Glutamatergic neuron (in vitro differentiated cells): ENCODE measurements at regions not wholly inside any gene's neighbourhood (a gene's known extent, or its start where the extent isn't known, plus 50 kb on each side); places are given as distances from the start of the nearest gene placed in this dataset.

Experiments
- DNase-seq: peaks from one replicate; pipeline ENCODE4 v3.0.0; 2022
- H3K27ac Mint-ChIP-seq: one replicate; pipeline ENCODE4 v1.8.0; 2020; ENCODE audit warnings: mild to moderate bottlenecking, mixed read lengths, inconsistent platforms; ENCODE audit not compliant: unreplicated experiment
- H3K27me3 Mint-ChIP-seq: one replicate; pipeline ENCODE4 v1.8.0; 2020; ENCODE audit warnings: mild to moderate bottlenecking, moderate library complexity, mixed read lengths, inconsistent platforms; ENCODE audit not compliant: unreplicated experiment
- H3K36me3 Mint-ChIP-seq: one replicate; pipeline ENCODE4 v1.8.0; 2020; ENCODE audit warnings: mild to moderate bottlenecking, mixed read lengths, inconsistent platforms; ENCODE audit not compliant: unreplicated experiment
- H3K4me1 Mint-ChIP-seq: one replicate; pipeline ENCODE4 v1.8.0; 2020; ENCODE audit warnings: mild to moderate bottlenecking, low read depth, mixed read lengths, inconsistent platforms; ENCODE audit not compliant: unreplicated experiment
- H3K4me3 Mint-ChIP-seq: one replicate; pipeline ENCODE4 v1.8.0; 2020; ENCODE audit warnings: mild to moderate bottlenecking, mixed read lengths, inconsistent platforms; ENCODE audit not compliant: unreplicated experiment
- H3K9me3 Mint-ChIP-seq: one replicate; pipeline ENCODE4 v1.8.0; 2020; ENCODE audit warnings: mild to moderate bottlenecking, moderate library complexity, mixed read lengths, inconsistent platforms; ENCODE audit not compliant: unreplicated experiment
- TF ChIP-seq, protein P1 (sequence below): fragments of 200-600 bp; sonication (generic); IDR thresholded peaks from one replicate; pipeline ENCODE4 v1.5.0; 2021; ENCODE audit not compliant: partially characterized antibody, unreplicated experiment

DNA sequence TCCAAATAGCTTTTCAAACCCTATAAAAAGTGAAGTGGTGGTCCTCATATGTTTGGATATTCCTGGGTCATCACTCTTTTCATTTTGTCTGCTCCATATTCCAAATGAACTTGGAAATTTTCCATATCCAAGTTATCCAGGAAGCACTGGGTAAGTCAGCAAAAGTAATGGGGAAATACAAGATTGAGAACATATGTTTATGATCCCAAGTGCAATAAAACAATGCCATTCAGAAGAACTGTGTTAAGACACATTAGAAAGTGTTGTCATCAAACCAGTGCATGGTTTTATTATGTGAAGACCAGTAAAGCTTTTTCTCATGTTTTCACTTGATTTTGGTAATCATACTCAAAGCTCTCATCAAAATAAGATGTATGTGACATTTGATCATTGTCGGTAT lies 363.4 kb downstream of the RPRM start:
- H3K36me3 Mint-ChIP-seq = no peaks in the 10 kb centered on the region
- TF ChIP-seq, protein P1, sequence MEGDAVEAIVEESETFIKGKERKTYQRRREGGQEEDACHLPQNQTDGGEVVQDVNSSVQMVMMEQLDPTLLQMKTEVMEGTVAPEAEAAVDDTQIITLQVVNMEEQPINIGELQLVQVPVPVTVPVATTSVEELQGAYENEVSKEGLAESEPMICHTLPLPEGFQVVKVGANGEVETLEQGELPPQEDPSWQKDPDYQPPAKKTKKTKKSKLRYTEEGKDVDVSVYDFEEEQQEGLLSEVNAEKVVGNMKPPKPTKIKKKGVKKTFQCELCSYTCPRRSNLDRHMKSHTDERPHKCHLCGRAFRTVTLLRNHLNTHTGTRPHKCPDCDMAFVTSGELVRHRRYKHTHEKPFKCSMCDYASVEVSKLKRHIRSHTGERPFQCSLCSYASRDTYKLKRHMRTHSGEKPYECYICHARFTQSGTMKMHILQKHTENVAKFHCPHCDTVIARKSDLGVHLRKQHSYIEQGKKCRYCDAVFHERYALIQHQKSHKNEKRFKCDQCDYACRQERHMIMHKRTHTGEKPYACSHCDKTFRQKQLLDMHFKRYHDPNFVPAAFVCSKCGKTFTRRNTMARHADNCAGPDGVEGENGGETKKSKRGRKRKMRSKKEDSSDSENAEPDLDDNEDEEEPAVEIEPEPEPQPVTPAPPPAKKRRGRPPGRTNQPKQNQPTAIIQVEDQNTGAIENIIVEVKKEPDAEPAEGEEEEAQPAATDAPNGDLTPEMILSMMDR = no peak
- H3K27ac Mint-ChIP-seq = no peak overlapping the region
- peaks cover 9% of the 10 kb centered on the region for H3K4me1 Mint-ChIP-seq
- DNase-seq = no peak
- no peak overlapping the region for H3K4me3 Mint-ChIP-seq
- peaks cover 3% of the 10 kb centered on the region for H3K27me3 Mint-ChIP-seq
- no peaks in the 10 kb centered on the region for H3K9me3 Mint-ChIP-seq

- peaks cover 9% of the 10 kb centered on the region for H3K4me1 Mint-ChIP-seq
- no peak for DNase-seq
- no peaks in the 10 kb centered on the region for H3K36me3 Mint-ChIP-seq
- H3K27ac Mint-ChIP-seq = no peak overlapping the region
- TF ChIP-seq, protein P1 = no peak
- no peaks in the 10 kb centered on the region for H3K9me3 Mint-ChIP-seq
- H3K4me3 Mint-ChIP-seq = no peak overlapping the region
- H3K27me3 Mint-ChIP-seq = peaks cover 3% of the 10 kb centered on the region
Measured at GRCh38 chr2:153110486-153110885, 368.1 kb downstream of the RPRM start.

DNA sequence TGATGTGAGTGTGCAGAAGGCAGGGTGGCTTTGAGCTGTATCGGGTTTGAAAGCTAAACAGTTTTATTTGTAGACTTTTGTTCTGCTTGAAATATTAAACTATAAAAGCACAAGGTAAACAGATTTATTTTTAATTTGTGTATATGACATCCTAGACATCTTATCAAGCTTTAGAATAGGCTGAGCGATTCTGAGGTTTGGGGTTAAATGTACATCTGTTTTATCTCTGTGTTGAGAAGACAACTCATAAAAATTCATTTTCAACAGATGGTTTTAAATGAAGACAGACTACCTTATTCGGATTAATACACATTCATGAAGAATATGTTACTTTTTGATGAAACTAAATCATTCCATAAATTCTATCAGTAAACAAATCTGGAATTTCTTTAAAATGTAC lies 368.8 kb downstream of the RPRM start:
- Mint-ChIP-seq H3K36me3 (no peaks in the 10 kb centered on the region), H3K27ac (no peak overlapping the region), H3K9me3 (no peaks in the 10 kb centered on the region), H3K27me3 (peaks cover 5% of the 10 kb centered on the region), H3K4me3 (no peak overlapping the region), H3K4me1 (peaks cover 9% of the 10 kb centered on the region)
- TF ChIP-seq, protein P1 = no peak
- DNase-seq = no peak

GRCh38 chr2:153106802-153107477 lies 371.6 kb downstream of the RPRM start:
- H3K27ac Mint-ChIP-seq = no peak overlapping the region
- peaks cover 9% of the 10 kb centered on the region for H3K4me1 Mint-ChIP-seq
- no peaks in the 10 kb centered on the region for H3K36me3 Mint-ChIP-seq
- TF ChIP-seq, protein P1 = no peak
- no peaks in the 10 kb centered on the region for H3K9me3 Mint-ChIP-seq
- H3K27me3 Mint-ChIP-seq = peaks cover 2% of the 10 kb centered on the region
- no peak for DNase-seq
- no peak overlapping the region for H3K4me3 Mint-ChIP-seq

GRCh38 chr2:153105829-153106578 lies 372.6 kb downstream of the RPRM start:
- H3K27me3 Mint-ChIP-seq = peaks cover 2% of the 10 kb centered on the region
- H3K4me1 Mint-ChIP-seq = peaks cover 6% of the 10 kb centered on the region
- H3K9me3 Mint-ChIP-seq = peaks cover 2% of the 10 kb centered on the region
- H3K36me3 Mint-ChIP-seq = no peaks in the 10 kb centered on the region
- H3K4me3 Mint-ChIP-seq = no peak overlapping the region
- no peak overlapping the region for H3K27ac Mint-ChIP-seq
- TF ChIP-seq, protein P1 = no peak
- DNase-seq = no peak
